ENCODE measurements at regions not wholly inside any gene's neighbourhood (a gene's known extent, or its start where the extent isn't known, plus 50 kb on each side); places are given as distances from the start of the nearest gene placed in this dataset.

DNA sequence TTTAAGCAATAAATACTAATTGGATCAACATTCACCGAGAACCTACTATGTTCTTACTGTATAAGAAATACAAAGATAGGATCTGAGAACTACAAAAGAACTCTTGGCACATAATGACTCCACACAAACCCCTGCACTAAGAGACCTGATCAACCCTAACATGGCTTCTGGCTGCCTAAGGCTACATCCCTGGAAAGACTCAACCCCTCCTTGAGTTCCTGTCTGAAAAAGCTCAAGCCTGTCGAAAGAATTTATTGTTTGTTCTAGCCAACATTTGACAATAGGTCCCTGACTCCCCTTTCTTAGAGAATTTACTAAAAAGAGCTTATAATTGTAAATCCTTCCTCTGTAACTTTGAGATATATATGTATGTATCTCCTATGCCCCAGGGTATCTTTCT lies 125.3 kb upstream of the SGCE start:
- TF ChIP-seq, protein P1, sequence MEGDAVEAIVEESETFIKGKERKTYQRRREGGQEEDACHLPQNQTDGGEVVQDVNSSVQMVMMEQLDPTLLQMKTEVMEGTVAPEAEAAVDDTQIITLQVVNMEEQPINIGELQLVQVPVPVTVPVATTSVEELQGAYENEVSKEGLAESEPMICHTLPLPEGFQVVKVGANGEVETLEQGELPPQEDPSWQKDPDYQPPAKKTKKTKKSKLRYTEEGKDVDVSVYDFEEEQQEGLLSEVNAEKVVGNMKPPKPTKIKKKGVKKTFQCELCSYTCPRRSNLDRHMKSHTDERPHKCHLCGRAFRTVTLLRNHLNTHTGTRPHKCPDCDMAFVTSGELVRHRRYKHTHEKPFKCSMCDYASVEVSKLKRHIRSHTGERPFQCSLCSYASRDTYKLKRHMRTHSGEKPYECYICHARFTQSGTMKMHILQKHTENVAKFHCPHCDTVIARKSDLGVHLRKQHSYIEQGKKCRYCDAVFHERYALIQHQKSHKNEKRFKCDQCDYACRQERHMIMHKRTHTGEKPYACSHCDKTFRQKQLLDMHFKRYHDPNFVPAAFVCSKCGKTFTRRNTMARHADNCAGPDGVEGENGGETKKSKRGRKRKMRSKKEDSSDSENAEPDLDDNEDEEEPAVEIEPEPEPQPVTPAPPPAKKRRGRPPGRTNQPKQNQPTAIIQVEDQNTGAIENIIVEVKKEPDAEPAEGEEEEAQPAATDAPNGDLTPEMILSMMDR (IDR thresholded peaks at IDR 0.05 in 4 of 5, conservative IDR thresholded peaks at IDR 0.05 in 1 of 5): no peak
- no peak for TF ChIP-seq POLR2A (IDR thresholded peaks at IDR 0.05)

Measured in gastrocnemius medialis (tissue), 4 donors.